ENCODE measurements at regions not wholly inside any gene's neighbourhood (a gene's known extent, or its start where the extent isn't known, plus 50 kb on each side); places are given as distances from the start of the nearest gene placed in this dataset.

GRCh38 chr5:77842243-77842642, 66.1 kb upstream of the TBCA start:
- no peak for DNase-seq

- no peak for DNase-seq
Observed at GRCh38 chr5:77841616-77842015, 65.5 kb upstream of the TBCA start.

- no peak for DNase-seq
Observed at GRCh38 chr5:77840930-77841329, 64.8 kb upstream of the TBCA start.

GRCh38 chr5:77839691-77840090, 63.6 kb upstream of the TBCA start:
- no peak for DNase-seq

- DNase-seq, result no peak
Observed at GRCh38 chr5:77832938-77833337, 56.8 kb upstream of the TBCA start.

GRCh38 chr5:77832166-77832770, 56.1 kb upstream of the TBCA start:
- DNase-seq, result no peak

- DNase-seq, result no peak
Observed at GRCh38 chr5:77828445-77828844, 52.3 kb upstream of the TBCA start.

Measured in KG1 (cell line).